PFSK-1 (cell line): ENCODE measurements at regions not wholly inside any gene's neighbourhood (a gene's known extent, or its start where the extent isn't known, plus 50 kb on each side); places are given as distances from the start of the nearest gene placed in this dataset.

Experiments
- FOXP2 ChIP-seq: optimal IDR thresholded peaks from 2 replicates; pipeline ENCODE3; 2011; ENCODE audit warnings: borderline replicate concordance, control low read depth, inconsistent platforms; ENCODE audit not compliant: insufficient read depth; ENCODE audit errors: extremely low read length, extremely low read depth
- POLR2AphosphoS5 ChIP-seq: IDR thresholded peaks from 2 replicates; pipeline ENCODE4 v1.6.1; 2012; ENCODE audit warnings: low read depth, mild to moderate bottlenecking, control low read depth, low read length, moderate library complexity
- REST ChIP-seq, 2 experiments: IDR thresholded peaks; 2 replicates each; pipeline versions ENCODE4 v1.6.1 to v1.8.0; 2011 to 2012; ENCODE audit warnings: low read depth in 2 of 2, low read length in 2 of 2, control low read depth in 1 of 2, inconsistent platforms in 1 of 2, mild to moderate bottlenecking in 1 of 2, moderate library complexity in 1 of 2; ENCODE audit not compliant: insufficient read depth in 1 of 2
- SIN3A ChIP-seq: IDR thresholded peaks from 2 replicates; pipeline ENCODE4 v1.6.1; 2012; ENCODE audit warnings: mild to moderate bottlenecking, low read length, moderate library complexity, borderline replicate concordance; ENCODE audit not compliant: insufficient read depth
- TAF1 ChIP-seq: IDR thresholded peaks from 2 replicates; pipeline ENCODE4 v1.6.1; 2012; ENCODE audit warnings: low read length, control low read depth, borderline replicate concordance; ENCODE audit not compliant: insufficient read depth

- TF ChIP-seq REST (IDR thresholded peaks at IDR 0.05; ENCODE audit: insufficient read depth in 1 of 2, low read depth in 2 of 2, low read length in 2 of 2) (no peak), POLR2AphosphoS5 (no peak), SIN3A (no peak), FOXP2 (no peak), TAF1 (no peak)
Observed at GRCh38 chr13:64867856-64868255, 2362.3 kb downstream of the PCDH9 start.
